Hepatocyte (in vitro differentiated cells): ENCODE measurements at regions not wholly inside any gene's neighbourhood (a gene's known extent, or its start where the extent isn't known, plus 50 kb on each side); places are given as distances from the start of the nearest gene placed in this dataset.

Experiments
- DNase-seq: peaks from one replicate; pipeline ENCODE4 v3.0.0-alpha.2; 2016; ENCODE audit warnings: low spot score
- H2AFZ ChIP-seq: fragments of 200-600 bp; sonication (generic); 2 replicates; pipeline ENCODE4 v1.6.0; 2016; ENCODE audit warnings: antibody characterized with exemption, mild to moderate bottlenecking
- H3K27ac ChIP-seq: fragments of 200-600 bp; sonication (generic); 2 replicates; pipeline ENCODE4 v1.5.1; 2016; ENCODE audit warnings: mild to moderate bottlenecking
- H3K27me3 ChIP-seq: fragments of 200-600 bp; sonication (generic); 2 replicates; pipeline ENCODE4 v1.6.1; 2016
- H3K36me3 ChIP-seq: fragments of 200-600 bp; sonication (generic); replicated peaks from 2 replicates; pipeline ENCODE4 v1.5.1; 2016; ENCODE audit warnings: low read depth; ENCODE audit not compliant: insufficient read depth
- H3K4me1 ChIP-seq: fragments of 200-600 bp; sonication (generic); 2 replicates; pipeline ENCODE4 v1.5.1; 2016; ENCODE audit warnings: mild to moderate bottlenecking, moderate library complexity; ENCODE audit not compliant: insufficient read depth
- H3K4me2 ChIP-seq: fragments of 200-600 bp; sonication (generic); 2 replicates; pipeline ENCODE4 v1.6.0; 2016
- H3K4me3 ChIP-seq: fragments of 200-600 bp; sonication (generic); 2 replicates; pipeline ENCODE4 v1.5.1; 2016; ENCODE audit warnings: mild to moderate bottlenecking
- H3K79me2 ChIP-seq: fragments of 200-600 bp; sonication (generic); 2 replicates; pipeline ENCODE4 v1.6.0; 2017; ENCODE audit warnings: mild to moderate bottlenecking
- H3K9me2 ChIP-seq: fragments of 200-600 bp; sonication (generic); replicated peaks from 2 replicates; pipeline ENCODE4 v1.6.0; 2017; ENCODE audit warnings: mild to moderate bottlenecking; ENCODE audit not compliant: insufficient read depth
- H3K9me3 ChIP-seq: fragments of 200-600 bp; sonication (generic); 2 replicates; pipeline ENCODE4 v1.5.1; 2016; ENCODE audit warnings: low read depth, mild to moderate bottlenecking
- H4K20me1 ChIP-seq: fragments of 200-600 bp; sonication (generic); 2 replicates; pipeline ENCODE4 v1.6.0; 2016; ENCODE audit warnings: mild to moderate bottlenecking; ENCODE audit not compliant: insufficient read depth, poor library complexity, severe bottlenecking
- CTCF ChIP-seq: fragments of 200-600 bp; sonication (generic); IDR thresholded peaks from 2 replicates; pipeline ENCODE4 v1.5.1; 2016; ENCODE audit warnings: antibody characterized with exemption, mild to moderate bottlenecking; ENCODE audit not compliant: poor library complexity
- EZH2 ChIP-seq: fragments of 200-600 bp; sonication (generic); IDR thresholded peaks from 2 replicates; pipeline ENCODE4 v1.6.1; 2016; ENCODE audit warnings: antibody characterized with exemption, mild to moderate bottlenecking, borderline replicate concordance
- EZH2phosphoT487 ChIP-seq: fragments of 200-600 bp; sonication (generic); IDR thresholded peaks from one replicate; pipeline ENCODE4 v1.6.1; 2018; ENCODE audit warnings: antibody characterized with exemption, mild to moderate bottlenecking, low read depth, moderate library complexity; ENCODE audit not compliant: unreplicated experiment, severe bottlenecking
- WGBS: methylation state at CpG from one replicate; pipeline ENCODE4 v1.1.6; 2016; ENCODE audit warnings: low lambda C conversion rate; ENCODE audit errors: missing lambda C conversion rate; 5-methylcytosine and 5-hydroxymethylcytosine counted together

GRCh38 chr4:123259676-123260646 is 136.6 kb upstream of the SPRY1 start:
- H3K4me3 ChIP-seq: no peak overlapping the region
- no peaks in the 10 kb centered on the region for H3K27me3 ChIP-seq
- 75% methylated on average over 2 of the region's 2 CpGs for WGBS
- no peak overlapping the region for H2AFZ ChIP-seq
- no peaks in the 10 kb centered on the region for H3K79me2 ChIP-seq
- no peak overlapping the region for H3K4me2 ChIP-seq
- no peaks in the 10 kb centered on the region for H3K9me2 ChIP-seq
- TF ChIP-seq EZH2phosphoT487: no peak
- TF ChIP-seq EZH2: no peak
- TF ChIP-seq CTCF: no peak
- H3K9me3 ChIP-seq: no peaks in the 10 kb centered on the region
- H3K27ac ChIP-seq: no peak overlapping the region
- H4K20me1 ChIP-seq: no peaks in the 10 kb centered on the region
- DNase-seq: no peak
- H3K4me1 ChIP-seq: no peaks in the 10 kb centered on the region
- H3K36me3 ChIP-seq: no peaks in the 10 kb centered on the region

GRCh38 chr4:123260653-123261052 is 135.9 kb upstream of the SPRY1 start:
- H4K20me1 ChIP-seq: no peaks in the 10 kb centered on the region
- H3K27me3 ChIP-seq: no peaks in the 10 kb centered on the region
- H3K9me2 ChIP-seq: no peaks in the 10 kb centered on the region
- H3K4me1 ChIP-seq: no peaks in the 10 kb centered on the region
- H3K9me3 ChIP-seq: no peaks in the 10 kb centered on the region
- WGBS: 92% methylated on average over 5 of the region's 5 CpGs
- H3K4me2 ChIP-seq: no peak overlapping the region
- no peak overlapping the region for H2AFZ ChIP-seq
- H3K4me3 ChIP-seq: no peak overlapping the region
- no peak for TF ChIP-seq EZH2phosphoT487
- no peak for TF ChIP-seq CTCF
- no peak for TF ChIP-seq EZH2
- no peak overlapping the region for H3K27ac ChIP-seq
- DNase-seq: no peak
- H3K79me2 ChIP-seq: no peaks in the 10 kb centered on the region
- H3K36me3 ChIP-seq: no peaks in the 10 kb centered on the region

- Histone ChIP-seq H3K9me2 (no peaks in the 10 kb centered on the region), H3K79me2 (no peaks in the 10 kb centered on the region), H3K4me1 (no peaks in the 10 kb centered on the region), H2AFZ (no peak overlapping the region), H3K27ac (no peak overlapping the region), H3K4me2 (no peak overlapping the region), H3K36me3 (no peaks in the 10 kb centered on the region), H3K9me3 (no peaks in the 10 kb centered on the region), H4K20me1 (no peaks in the 10 kb centered on the region), H3K27me3 (no peaks in the 10 kb centered on the region), H3K4me3 (no peak overlapping the region)
- WGBS: 93% methylated on average over 3 of the region's 3 CpGs
- DNase-seq: no peak
- no peak for TF ChIP-seq CTCF
- no peak for TF ChIP-seq EZH2
- no peak for TF ChIP-seq EZH2phosphoT487
Measured at GRCh38 chr4:123262080-123262479, 134.5 kb upstream of the SPRY1 start.
